SK-N-SH (cell line): ENCODE measurements at regions not wholly inside any gene's neighbourhood (a gene's known extent, or its start where the extent isn't known, plus 50 kb on each side); places are given as distances from the start of the nearest gene placed in this dataset.

Source experiments
- EP300 ChIP-seq, 2 experiments: IDR thresholded peaks; 2 replicates each; pipeline versions ENCODE4 v1.4.0 to v1.6.1; 2012; ENCODE audit warnings: borderline replicate concordance in 1 of 2, low read depth in 1 of 2, low read length in 1 of 2
- JUND ChIP-seq: IDR thresholded peaks from 2 replicates; pipeline ENCODE4 v1.4.0; 2012
- MXI1 ChIP-seq: IDR thresholded peaks from 2 replicates; pipeline ENCODE4 v1.6.1; 2012; ENCODE audit warnings: mild to moderate bottlenecking, low read depth, low read length, improper control_type of control experiment
- NRF1 ChIP-seq: IDR thresholded peaks from 2 replicates; pipeline ENCODE4 v1.6.1; 2012; ENCODE audit warnings: low read depth, mild to moderate bottlenecking, low read length
- POLR2AphosphoS5 ChIP-seq: IDR thresholded peaks from 2 replicates; pipeline ENCODE4 v1.6.1; 2012; ENCODE audit warnings: low read depth, low read length
- RCOR1 ChIP-seq: fragments of 150-350 bp; IDR thresholded peaks from 2 replicates; pipeline ENCODE4 v1.6.1; 2017; ENCODE audit warnings: antibody characterized with exemption, low read length
- SMC3 ChIP-seq: IDR thresholded peaks from 2 replicates; pipeline ENCODE4 v1.6.1; 2012; ENCODE audit warnings: low read depth, low read length, improper control_type of control experiment
- TEAD4 ChIP-seq: IDR thresholded peaks from 2 replicates; pipeline ENCODE4 v1.4.0; 2012; ENCODE audit warnings: mild to moderate bottlenecking, borderline replicate concordance; ENCODE audit not compliant: insufficient read depth
- USF2 ChIP-seq: fragments of 150-350 bp; IDR thresholded peaks from 2 replicates; pipeline ENCODE4 v1.6.1; 2017; ENCODE audit warnings: antibody characterized with exemption, low read length, low read depth, borderline replicate concordance
- TF ChIP-seq, protein P1 (sequence below): fragments of 200-600 bp; sonication (generic); IDR thresholded peaks from 2 replicates; pipeline ENCODE4 v1.6.1; 2017; ENCODE audit warnings: antibody characterized with exemption, mild to moderate bottlenecking, moderate library complexity
- TF ChIP-seq, protein P2 (sequence below): IDR thresholded peaks from 2 replicates; pipeline ENCODE4 v1.4.0; 2012; ENCODE audit warnings: low read depth

DNA sequence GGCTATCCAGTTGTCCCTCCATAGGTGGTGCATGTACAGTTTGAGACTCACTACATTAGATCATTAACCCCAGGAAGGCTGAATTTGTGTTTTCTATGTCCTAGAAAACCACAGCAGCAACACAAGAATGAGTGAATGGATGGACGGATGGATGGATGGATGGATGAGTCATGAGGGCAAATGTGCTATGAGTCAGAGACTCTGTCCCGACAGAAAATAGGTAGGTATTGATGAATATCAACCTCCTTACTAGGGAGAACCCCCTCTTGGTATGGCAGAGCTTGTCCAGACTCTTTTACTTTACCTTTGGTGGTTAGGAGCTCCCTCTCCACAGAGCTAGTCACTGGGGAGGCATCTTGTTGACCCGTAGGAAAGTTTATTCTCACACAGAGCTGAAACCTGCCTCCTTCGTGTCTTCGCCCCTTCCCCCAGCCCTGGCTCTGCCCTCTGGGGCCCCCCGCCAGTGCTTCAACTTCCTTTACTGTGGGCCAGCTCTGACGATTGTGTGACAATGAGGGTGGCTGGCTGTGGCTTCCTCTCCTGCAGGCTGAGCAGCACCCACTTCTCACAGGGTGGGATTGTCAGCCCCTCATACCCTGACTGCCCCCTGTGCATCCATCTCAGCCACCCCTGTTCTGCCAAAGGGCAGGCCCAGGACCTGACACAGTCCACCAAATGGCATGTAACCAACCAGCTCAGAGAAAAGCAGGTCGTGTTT is 145.2 kb downstream of the FOXD2 start:
- TF ChIP-seq RCOR1, result no peak
- TF ChIP-seq, protein P1, sequence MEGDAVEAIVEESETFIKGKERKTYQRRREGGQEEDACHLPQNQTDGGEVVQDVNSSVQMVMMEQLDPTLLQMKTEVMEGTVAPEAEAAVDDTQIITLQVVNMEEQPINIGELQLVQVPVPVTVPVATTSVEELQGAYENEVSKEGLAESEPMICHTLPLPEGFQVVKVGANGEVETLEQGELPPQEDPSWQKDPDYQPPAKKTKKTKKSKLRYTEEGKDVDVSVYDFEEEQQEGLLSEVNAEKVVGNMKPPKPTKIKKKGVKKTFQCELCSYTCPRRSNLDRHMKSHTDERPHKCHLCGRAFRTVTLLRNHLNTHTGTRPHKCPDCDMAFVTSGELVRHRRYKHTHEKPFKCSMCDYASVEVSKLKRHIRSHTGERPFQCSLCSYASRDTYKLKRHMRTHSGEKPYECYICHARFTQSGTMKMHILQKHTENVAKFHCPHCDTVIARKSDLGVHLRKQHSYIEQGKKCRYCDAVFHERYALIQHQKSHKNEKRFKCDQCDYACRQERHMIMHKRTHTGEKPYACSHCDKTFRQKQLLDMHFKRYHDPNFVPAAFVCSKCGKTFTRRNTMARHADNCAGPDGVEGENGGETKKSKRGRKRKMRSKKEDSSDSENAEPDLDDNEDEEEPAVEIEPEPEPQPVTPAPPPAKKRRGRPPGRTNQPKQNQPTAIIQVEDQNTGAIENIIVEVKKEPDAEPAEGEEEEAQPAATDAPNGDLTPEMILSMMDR, result no peak
- TF ChIP-seq JUND, result no peak
- TF ChIP-seq NRF1, result no peak
- no peak for TF ChIP-seq POLR2AphosphoS5
- TF ChIP-seq MXI1, result no peak
- TF ChIP-seq EP300 (IDR thresholded peaks at IDR 0.05; ENCODE audit: borderline replicate concordance in 1 of 2, low read depth in 1 of 2, low read length in 1 of 2), result no peak
- TF ChIP-seq, protein P2, sequence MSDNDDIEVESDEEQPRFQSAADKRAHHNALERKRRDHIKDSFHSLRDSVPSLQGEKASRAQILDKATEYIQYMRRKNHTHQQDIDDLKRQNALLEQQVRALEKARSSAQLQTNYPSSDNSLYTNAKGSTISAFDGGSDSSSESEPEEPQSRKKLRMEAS, result no peak
- no peak for TF ChIP-seq SMC3
- TF ChIP-seq TEAD4, result no peak
- TF ChIP-seq USF2, result no peak
